ENCODE measurements at regions not wholly inside any gene's neighbourhood (a gene's known extent, or its start where the extent isn't known, plus 50 kb on each side); places are given as distances from the start of the nearest gene placed in this dataset.

GRCh38 chr7:148480479-148481146 is 110.0 kb upstream of the C7orf33 start:
- TF ChIP-seq CTCF (IDR thresholded peaks at IDR 0.05): no peak
- no peak for TF ChIP-seq EP300 (IDR thresholded peaks at IDR 0.05; ENCODE audit: low read depth)
- TF ChIP-seq POLR2AphosphoS5 (IDR thresholded peaks at IDR 0.05): no peak

Measured in transverse colon (tissue), 4 donors.